ENCODE measurements at regions not wholly inside any gene's neighbourhood (a gene's known extent, or its start where the extent isn't known, plus 50 kb on each side); places are given as distances from the start of the nearest gene placed in this dataset.

GRCh38 chr1:87760155-87760554 lies 431.5 kb downstream of the LMO4 start:
- Histone ChIP-seq H3K4me1 (ENCODE audit: insufficient read depth, low read length, poor library complexity, severe bottlenecking) (no peaks in the 10 kb centered on the region), H3K9me3 (ENCODE audit: low read length) (no peaks in the 10 kb centered on the region), H3K4me2 (ENCODE audit: low read length) (no peak overlapping the region), H3K27ac (ENCODE audit: low read depth, low read length, poor library complexity, severe bottlenecking) (no peak overlapping the region), H3K79me2 (ENCODE audit: insufficient read depth, low read depth, low read length) (no peaks in the 10 kb centered on the region), H3K9me2 (ENCODE audit: insufficient read depth, low read length) (no peaks in the 10 kb centered on the region), H3K4me3 (ENCODE audit: low read depth, low read length, poor library complexity, severe bottlenecking) (no peak overlapping the region), H3K36me3 (ENCODE audit: insufficient read depth, low read length) (no peaks in the 10 kb centered on the region), H4K20me1 (ENCODE audit: insufficient read depth, low read length) (no peaks in the 10 kb centered on the region), H2AFZ (ENCODE audit: low read length) (no peak overlapping the region)
- ChIA-PET CTCF (ENCODE audit: unreplicated experiment) (no interaction called here), POLR2A (no interaction called here)
- no peak for DNase-seq (ENCODE audit: low spot score)
- no peak for TF ChIP-seq CTCF (conservative IDR thresholded peaks at IDR 0.05; ENCODE audit: low read length)
- no peak for TF ChIP-seq EZH2phosphoT487 (IDR thresholded peaks at IDR 0.05; ENCODE audit: borderline replicate concordance, low read depth, low read length)
- BruUV-seq (replicated peaks): no TSS peak
- intact Hi-C loops (cut with micrococcal nuclease; ENCODE audit: unreplicated experiment): no loop called here

- H3K4me1 ChIP-seq (ENCODE audit: insufficient read depth, low read length, poor library complexity, severe bottlenecking): no peaks in the 10 kb centered on the region
- H3K27ac ChIP-seq (ENCODE audit: low read depth, low read length, poor library complexity, severe bottlenecking): no peak overlapping the region
- H3K79me2 ChIP-seq (ENCODE audit: insufficient read depth, low read depth, low read length): no peaks in the 10 kb centered on the region
- H3K9me2 ChIP-seq (ENCODE audit: insufficient read depth, low read length): no peaks in the 10 kb centered on the region
- H2AFZ ChIP-seq (ENCODE audit: low read length): no peak overlapping the region
- no peaks in the 10 kb centered on the region for H4K20me1 ChIP-seq (ENCODE audit: insufficient read depth, low read length)
- TF ChIP-seq CTCF (conservative IDR thresholded peaks at IDR 0.05; ENCODE audit: low read length) (no peak), EZH2phosphoT487 (IDR thresholded peaks at IDR 0.05; ENCODE audit: borderline replicate concordance, low read depth, low read length) (no peak)
- ChIA-PET POLR2A (no interaction called here), CTCF (ENCODE audit: unreplicated experiment) (no interaction called here)
- H3K4me2 ChIP-seq (ENCODE audit: low read length): no peak overlapping the region
- H3K9me3 ChIP-seq (ENCODE audit: low read length): no peaks in the 10 kb centered on the region
- intact Hi-C loops (cut with micrococcal nuclease; ENCODE audit: unreplicated experiment): no loop called here
- no peak for DNase-seq (ENCODE audit: low spot score)
- BruUV-seq (replicated peaks): no TSS peak
- H3K4me3 ChIP-seq (ENCODE audit: low read depth, low read length, poor library complexity, severe bottlenecking): no peak overlapping the region
- no peaks in the 10 kb centered on the region for H3K36me3 ChIP-seq (ENCODE audit: insufficient read depth, low read length)
Measured at GRCh38 chr1:87760654-87761053, 432.0 kb downstream of the LMO4 start.

- no TSS peak for BruUV-seq (replicated peaks)
- Histone ChIP-seq H3K4me2 (ENCODE audit: low read length) (no peak overlapping the region), H3K36me3 (ENCODE audit: insufficient read depth, low read length) (no peaks in the 10 kb centered on the region), H3K79me2 (ENCODE audit: insufficient read depth, low read depth, low read length) (no peaks in the 10 kb centered on the region), H3K9me3 (ENCODE audit: low read length) (no peaks in the 10 kb centered on the region), H4K20me1 (ENCODE audit: insufficient read depth, low read length) (no peaks in the 10 kb centered on the region), H3K4me1 (ENCODE audit: insufficient read depth, low read length, poor library complexity, severe bottlenecking) (no peaks in the 10 kb centered on the region), H3K9me2 (ENCODE audit: insufficient read depth, low read length) (no peaks in the 10 kb centered on the region), H2AFZ (ENCODE audit: low read length) (no peak overlapping the region), H3K4me3 (ENCODE audit: low read depth, low read length, poor library complexity, severe bottlenecking) (no peak overlapping the region), H3K27ac (ENCODE audit: low read depth, low read length, poor library complexity, severe bottlenecking) (no peak overlapping the region)
- TF ChIP-seq CTCF (conservative IDR thresholded peaks at IDR 0.05; ENCODE audit: low read length) (no peak), EZH2phosphoT487 (IDR thresholded peaks at IDR 0.05; ENCODE audit: borderline replicate concordance, low read depth, low read length) (no peak)
- POLR2A ChIA-PET: interaction anchor here (1.5 kb wide), 1 partner anchor 20 kb away, joined by 3 read pairs; no protein-coding TSS in a partner anchor
- CTCF ChIA-PET (ENCODE audit: unreplicated experiment): no interaction called here
- no peak for DNase-seq (ENCODE audit: low spot score)
- intact Hi-C loops (cut with micrococcal nuclease; ENCODE audit: unreplicated experiment): no loop called here
Measured at GRCh38 chr1:87763483-87763882, 434.8 kb downstream of the LMO4 start.

All from OCI-LY7 (cell line).